Neutrophil (primary cell): ENCODE measurements at regions not wholly inside any gene's neighbourhood (a gene's known extent, or its start where the extent isn't known, plus 50 kb on each side); places are given as distances from the start of the nearest gene placed in this dataset.

Experiments used
- H3K27ac ChIP-seq: fragments of 200-600 bp; sonication (generic); 2 replicates; pipeline ENCODE4 v1.5.1; 2016; ENCODE audit warnings: mild to moderate bottlenecking, moderate library complexity
- H3K27me3 ChIP-seq: fragments of 200-600 bp; sonication (generic); 2 replicates; pipeline ENCODE4 v1.6.0; 2016; ENCODE audit warnings: mild to moderate bottlenecking
- H3K36me3 ChIP-seq: fragments of 200-600 bp; sonication (generic); 2 replicates; pipeline ENCODE4 v1.5.1; 2017
- H3K4me1 ChIP-seq, 2 experiments: fragments of 200-600 bp in 1 of 2; sonication (generic) in 1 of 2; 1 replicate in 1 of 2; 2 replicates in 1 of 2; pipeline versions ENCODE4 v1.5.1 to v1.6.1; 2013 to 2016; ENCODE audit warnings: low read depth in 1 of 2, low read length in 1 of 2, mild to moderate bottlenecking in 1 of 2, moderate library complexity in 1 of 2; ENCODE audit not compliant: control insufficient read depth in 1 of 2, insufficient read depth in 1 of 2
- H3K4me3 ChIP-seq, 2 experiments: fragments of 200-600 bp in 1 of 2; sonication (generic) in 1 of 2; 1 replicate in 1 of 2; 2 replicates in 1 of 2; pipeline ENCODE4 v1.5.1; 2013 to 2016; ENCODE audit warnings: low read depth in 1 of 2, low read length in 1 of 2, mild to moderate bottlenecking in 1 of 2, moderate library complexity in 1 of 2
- H3K9me3 ChIP-seq: fragments of 200-600 bp; sonication (generic); 2 replicates; pipeline ENCODE4 v1.5.1; 2016
- TF ChIP-seq, protein P1 (sequence below): fragments of 200-600 bp; sonication (generic); IDR thresholded peaks from 2 replicates; pipeline ENCODE4 v1.5.1; 2016; ENCODE audit warnings: antibody characterized with exemption

DNA sequence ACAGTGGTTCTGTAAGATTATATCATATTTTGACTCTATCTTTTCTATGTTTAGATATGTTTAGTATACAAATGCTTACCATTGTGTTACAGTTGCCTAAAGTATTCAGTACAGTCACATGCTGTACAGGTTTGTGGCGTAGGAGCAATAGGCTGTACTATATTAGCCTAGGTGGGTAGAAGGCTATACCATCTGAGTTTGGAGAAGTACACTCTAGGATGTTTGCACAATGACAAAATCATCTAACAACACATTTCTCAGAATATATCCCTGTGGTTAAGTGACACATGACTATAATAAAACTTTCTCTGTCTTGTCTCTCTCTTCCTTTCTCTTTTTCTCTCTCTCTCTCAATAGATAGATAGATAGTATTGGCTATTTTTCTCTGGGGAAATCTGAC is 1053.1 kb downstream of the STIM2 start:
- TF ChIP-seq, protein P1, sequence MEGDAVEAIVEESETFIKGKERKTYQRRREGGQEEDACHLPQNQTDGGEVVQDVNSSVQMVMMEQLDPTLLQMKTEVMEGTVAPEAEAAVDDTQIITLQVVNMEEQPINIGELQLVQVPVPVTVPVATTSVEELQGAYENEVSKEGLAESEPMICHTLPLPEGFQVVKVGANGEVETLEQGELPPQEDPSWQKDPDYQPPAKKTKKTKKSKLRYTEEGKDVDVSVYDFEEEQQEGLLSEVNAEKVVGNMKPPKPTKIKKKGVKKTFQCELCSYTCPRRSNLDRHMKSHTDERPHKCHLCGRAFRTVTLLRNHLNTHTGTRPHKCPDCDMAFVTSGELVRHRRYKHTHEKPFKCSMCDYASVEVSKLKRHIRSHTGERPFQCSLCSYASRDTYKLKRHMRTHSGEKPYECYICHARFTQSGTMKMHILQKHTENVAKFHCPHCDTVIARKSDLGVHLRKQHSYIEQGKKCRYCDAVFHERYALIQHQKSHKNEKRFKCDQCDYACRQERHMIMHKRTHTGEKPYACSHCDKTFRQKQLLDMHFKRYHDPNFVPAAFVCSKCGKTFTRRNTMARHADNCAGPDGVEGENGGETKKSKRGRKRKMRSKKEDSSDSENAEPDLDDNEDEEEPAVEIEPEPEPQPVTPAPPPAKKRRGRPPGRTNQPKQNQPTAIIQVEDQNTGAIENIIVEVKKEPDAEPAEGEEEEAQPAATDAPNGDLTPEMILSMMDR, result no peak
- Histone ChIP-seq H3K36me3 (no peaks in the 10 kb centered on the region), H3K27me3 (no peaks in the 10 kb centered on the region), H3K9me3 (no peaks in the 10 kb centered on the region), H3K27ac (no peak overlapping the region), H3K4me3 (no peak overlapping the region), H3K4me1 (no peaks in the 10 kb centered on the region)

DNA sequence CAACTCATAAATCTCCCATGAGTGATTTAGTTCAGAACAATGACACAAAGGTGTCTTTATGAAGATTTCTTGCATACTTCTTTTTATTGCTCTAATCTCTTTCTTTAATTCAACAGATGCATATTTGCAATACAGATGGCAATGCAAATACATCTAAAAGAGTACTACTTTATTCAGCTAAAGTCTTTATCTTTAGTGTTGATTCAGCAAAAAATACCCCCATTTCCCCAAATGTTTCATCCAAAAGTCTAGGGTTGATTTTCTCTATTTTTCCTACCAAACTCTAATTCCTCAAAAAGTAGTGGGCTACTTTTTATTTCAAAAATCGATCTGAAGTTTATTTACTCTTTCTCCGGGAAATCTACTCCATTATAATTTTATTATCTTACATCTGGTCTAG is 1055.2 kb downstream of the STIM2 start:
- H3K27ac ChIP-seq, result no peak overlapping the region
- TF ChIP-seq, protein P1, result no peak
- H3K36me3 ChIP-seq, result no peaks in the 10 kb centered on the region
- no peaks in the 10 kb centered on the region for H3K9me3 ChIP-seq
- H3K4me3 ChIP-seq, result no peak overlapping the region
- no peaks in the 10 kb centered on the region for H3K4me1 ChIP-seq
- no peaks in the 10 kb centered on the region for H3K27me3 ChIP-seq

DNA sequence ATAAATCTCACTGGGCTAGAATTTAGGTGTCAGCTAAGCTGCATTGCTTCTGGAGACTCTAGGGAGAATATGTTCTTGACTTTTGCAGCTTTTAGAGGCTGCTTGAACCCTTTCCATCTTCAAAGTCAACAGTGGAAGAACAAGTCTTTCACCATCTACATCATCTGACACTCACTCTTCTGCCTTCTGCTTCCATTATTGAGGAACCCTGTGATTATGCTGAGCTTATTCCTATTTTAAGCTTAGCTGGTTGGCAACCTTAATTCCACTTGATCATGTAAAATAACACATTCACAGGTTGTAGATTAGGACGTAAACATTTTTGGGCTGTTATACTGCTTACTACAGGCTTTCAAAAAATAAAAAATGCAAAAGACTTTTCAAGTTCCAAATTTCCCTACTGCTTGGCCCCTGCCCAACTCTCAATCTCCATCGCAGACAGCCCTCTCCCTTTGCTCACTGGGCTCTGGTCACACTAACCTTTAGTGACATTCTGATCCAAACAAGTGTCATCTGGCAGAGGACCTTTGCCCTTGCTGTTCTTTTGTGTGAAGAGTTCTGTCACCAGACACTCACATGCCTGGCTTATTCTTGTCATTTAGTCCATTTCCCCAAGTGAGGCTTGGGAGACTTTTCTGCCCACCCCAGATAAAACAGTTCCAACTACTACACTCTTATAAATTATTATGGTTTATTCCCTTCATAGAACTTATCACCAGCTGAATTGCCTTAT is 1056.0 kb downstream of the STIM2 start:
- Histone ChIP-seq H3K36me3 (no peaks in the 10 kb centered on the region), H3K4me3 (no peak overlapping the region), H3K27ac (no peak overlapping the region), H3K4me1 (no peaks in the 10 kb centered on the region), H3K9me3 (no peaks in the 10 kb centered on the region), H3K27me3 (no peaks in the 10 kb centered on the region)
- TF ChIP-seq, protein P1, result no peak

DNA sequence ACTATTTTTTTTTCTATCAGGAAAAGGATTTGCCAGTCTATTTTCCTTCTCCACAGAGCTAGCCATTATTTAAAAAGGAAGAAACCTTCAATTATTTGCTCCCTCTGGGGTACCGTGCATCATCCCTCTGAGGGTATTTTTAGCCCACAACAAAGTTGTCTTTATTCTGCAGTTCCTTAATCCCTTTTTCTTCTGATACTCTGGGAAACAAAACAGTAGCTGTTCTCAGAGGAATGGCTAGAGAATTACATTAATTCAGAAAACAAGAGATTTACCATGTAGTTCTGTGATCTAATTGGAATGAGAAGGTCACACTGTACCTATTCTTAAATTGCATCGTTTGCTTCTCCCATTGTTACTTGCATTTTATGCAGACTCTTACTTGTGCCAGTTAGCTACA is 1056.7 kb downstream of the STIM2 start:
- Histone ChIP-seq H3K4me1 (no peaks in the 10 kb centered on the region), H3K27ac (no peak overlapping the region), H3K4me3 (no peak overlapping the region), H3K27me3 (no peaks in the 10 kb centered on the region), H3K9me3 (no peaks in the 10 kb centered on the region), H3K36me3 (no peaks in the 10 kb centered on the region)
- TF ChIP-seq, protein P1, result no peak

DNA sequence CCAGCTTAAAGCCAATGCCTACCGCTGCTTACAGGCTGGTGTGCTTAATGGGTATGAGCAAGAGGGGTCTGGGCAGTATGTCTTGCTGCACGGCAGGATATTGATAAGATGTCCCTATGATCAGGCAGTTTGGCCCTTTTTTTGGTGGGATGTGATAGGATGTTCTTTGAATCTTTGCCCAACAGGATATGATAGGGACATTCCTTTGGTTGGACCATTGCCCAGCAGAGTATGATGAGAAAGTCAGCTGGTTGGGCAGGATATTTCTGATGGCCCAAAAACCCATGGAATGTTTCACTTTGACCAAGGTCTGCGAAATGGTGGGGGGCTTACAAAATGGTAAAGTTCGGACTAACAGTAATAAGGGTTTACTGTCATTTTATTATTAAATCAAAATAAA is 1060.6 kb downstream of the STIM2 start:
- Histone ChIP-seq H3K36me3 (no peaks in the 10 kb centered on the region), H3K27ac (no peak overlapping the region), H3K4me1 (no peaks in the 10 kb centered on the region), H3K4me3 (no peak overlapping the region), H3K27me3 (no peaks in the 10 kb centered on the region), H3K9me3 (no peaks in the 10 kb centered on the region)
- TF ChIP-seq, protein P1, result no peak
